OCI-LY1 (cell line): ENCODE measurements at regions not wholly inside any gene's neighbourhood (a gene's known extent, or its start where the extent isn't known, plus 50 kb on each side); places are given as distances from the start of the nearest gene placed in this dataset.

Source experiments
- EZH2 ChIP-seq: fragments of 200-600 bp; sonication (generic), shearing (Covaris generic); IDR thresholded peaks from 2 replicates; pipeline ENCODE4 v1.8.0; 2017; ENCODE audit warnings: borderline replicate concordance, mixed run types, mild to moderate bottlenecking, antibody characterized with exemption, low read length, moderate library complexity, mixed read lengths
- TF ChIP-seq, protein P1 (sequence below): fragments of 200-600 bp; sonication (generic), shearing (Covaris generic); IDR thresholded peaks from 2 replicates; pipeline ENCODE4 v1.5.1; 2017; ENCODE audit warnings: mild to moderate bottlenecking, antibody characterized with exemption, low read length, moderate library complexity, mixed read lengths

GRCh38 chr13:29956853-29957252 is 106.4 kb upstream of the UBL3 start:
- TF ChIP-seq, protein P1, sequence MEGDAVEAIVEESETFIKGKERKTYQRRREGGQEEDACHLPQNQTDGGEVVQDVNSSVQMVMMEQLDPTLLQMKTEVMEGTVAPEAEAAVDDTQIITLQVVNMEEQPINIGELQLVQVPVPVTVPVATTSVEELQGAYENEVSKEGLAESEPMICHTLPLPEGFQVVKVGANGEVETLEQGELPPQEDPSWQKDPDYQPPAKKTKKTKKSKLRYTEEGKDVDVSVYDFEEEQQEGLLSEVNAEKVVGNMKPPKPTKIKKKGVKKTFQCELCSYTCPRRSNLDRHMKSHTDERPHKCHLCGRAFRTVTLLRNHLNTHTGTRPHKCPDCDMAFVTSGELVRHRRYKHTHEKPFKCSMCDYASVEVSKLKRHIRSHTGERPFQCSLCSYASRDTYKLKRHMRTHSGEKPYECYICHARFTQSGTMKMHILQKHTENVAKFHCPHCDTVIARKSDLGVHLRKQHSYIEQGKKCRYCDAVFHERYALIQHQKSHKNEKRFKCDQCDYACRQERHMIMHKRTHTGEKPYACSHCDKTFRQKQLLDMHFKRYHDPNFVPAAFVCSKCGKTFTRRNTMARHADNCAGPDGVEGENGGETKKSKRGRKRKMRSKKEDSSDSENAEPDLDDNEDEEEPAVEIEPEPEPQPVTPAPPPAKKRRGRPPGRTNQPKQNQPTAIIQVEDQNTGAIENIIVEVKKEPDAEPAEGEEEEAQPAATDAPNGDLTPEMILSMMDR, result no peak
- TF ChIP-seq EZH2, result no peak
